ENCODE measurements at regions not wholly inside any gene's neighbourhood (a gene's known extent, or its start where the extent isn't known, plus 50 kb on each side); places are given as distances from the start of the nearest gene placed in this dataset.

DNA sequence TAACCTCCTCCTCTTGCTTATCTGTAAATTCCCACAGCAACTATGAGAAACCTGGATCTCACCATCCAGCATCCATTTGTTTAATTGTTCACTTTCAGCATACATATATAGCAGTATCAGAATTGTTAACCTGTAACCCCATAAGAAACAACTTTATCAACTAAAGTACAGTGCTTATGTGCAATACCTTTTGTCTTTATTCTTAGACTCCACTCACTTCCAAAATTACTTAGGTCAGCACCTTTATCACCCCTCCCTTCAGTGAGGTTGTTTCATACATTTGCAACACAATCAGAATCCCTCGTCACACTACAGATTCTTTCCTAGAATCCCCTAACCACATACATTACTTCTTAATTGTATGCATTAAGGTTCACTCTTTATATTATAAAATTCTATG lies 225.9 kb upstream of the NCKAP5 start:
- H3K79me1 ChIP-seq (ENCODE audit: insufficient read depth, low read depth, low read length, poor library complexity, severe bottlenecking), result no peaks in the 10 kb centered on the region
- no peak overlapping the region for H3K9ac ChIP-seq (ENCODE audit: extremely low read depth, insufficient read length, low read length)
- peaks cover 0 to 11% (median 2%) of the 10 kb centered on the region in 3 experiments; a peak in 2 of 7 replicates for H3K36me3 Mint-ChIP-seq (ENCODE audit: insufficient read depth in 1 of 3, low read depth in 3 of 3)
- peaks cover 12 to 17% of the 10 kb centered on the region in 2 experiments for H3K9me3 Mint-ChIP-seq
- no peaks in the 10 kb centered on the region for H3K79me2 ChIP-seq (ENCODE audit: insufficient read depth, low read length)
- no peaks in the 10 kb centered on the region for H3K9me3 ChIP-seq (ENCODE audit: control insufficient read depth, low read depth, low read length)
- no peak overlapping the region for H2BK5ac ChIP-seq (ENCODE audit: insufficient read length, low read length)
- no peak overlapping the region for H3T11ph ChIP-seq (ENCODE audit: low read length)
- no peak overlapping the region for H3K4ac ChIP-seq (ENCODE audit: low read depth, low read length)
- H2BK12ac ChIP-seq (ENCODE audit: insufficient read length, low read depth, low read length), result no peak overlapping the region
- H3K56ac ChIP-seq (ENCODE audit: insufficient read length, low read depth, low read length), result no peak overlapping the region
- no peak overlapping the region for H2BK15ac ChIP-seq (ENCODE audit: low read depth, low read length)
- no peak overlapping the region for H2BK120ac ChIP-seq (ENCODE audit: low read depth, low read length, poor library complexity, severe bottlenecking)
- no peak overlapping the region for H3K14ac ChIP-seq (ENCODE audit: insufficient read depth, low read length)
- DNase-seq, result no peak
- H4K20me1 ChIP-seq (ENCODE audit: control insufficient read depth, insufficient read depth, insufficient read length), result no peaks in the 10 kb centered on the region
- TF ChIP-seq, protein P1, sequence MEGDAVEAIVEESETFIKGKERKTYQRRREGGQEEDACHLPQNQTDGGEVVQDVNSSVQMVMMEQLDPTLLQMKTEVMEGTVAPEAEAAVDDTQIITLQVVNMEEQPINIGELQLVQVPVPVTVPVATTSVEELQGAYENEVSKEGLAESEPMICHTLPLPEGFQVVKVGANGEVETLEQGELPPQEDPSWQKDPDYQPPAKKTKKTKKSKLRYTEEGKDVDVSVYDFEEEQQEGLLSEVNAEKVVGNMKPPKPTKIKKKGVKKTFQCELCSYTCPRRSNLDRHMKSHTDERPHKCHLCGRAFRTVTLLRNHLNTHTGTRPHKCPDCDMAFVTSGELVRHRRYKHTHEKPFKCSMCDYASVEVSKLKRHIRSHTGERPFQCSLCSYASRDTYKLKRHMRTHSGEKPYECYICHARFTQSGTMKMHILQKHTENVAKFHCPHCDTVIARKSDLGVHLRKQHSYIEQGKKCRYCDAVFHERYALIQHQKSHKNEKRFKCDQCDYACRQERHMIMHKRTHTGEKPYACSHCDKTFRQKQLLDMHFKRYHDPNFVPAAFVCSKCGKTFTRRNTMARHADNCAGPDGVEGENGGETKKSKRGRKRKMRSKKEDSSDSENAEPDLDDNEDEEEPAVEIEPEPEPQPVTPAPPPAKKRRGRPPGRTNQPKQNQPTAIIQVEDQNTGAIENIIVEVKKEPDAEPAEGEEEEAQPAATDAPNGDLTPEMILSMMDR (conservative IDR thresholded peaks at IDR 0.05), result no peak
- no peak overlapping the region for H3K4me2 ChIP-seq (ENCODE audit: insufficient read depth, insufficient read length, low read length)
- no peak overlapping the region for H4K8ac ChIP-seq (replicated peaks; ENCODE audit: insufficient read length, low read depth, low read length)
- no peaks in the 10 kb centered on the region; the same call in 1 of the 2 replicates for H3K4me1 ChIP-seq (ENCODE audit: insufficient read depth, low read length)
- no peak overlapping the region for H4K5ac ChIP-seq (ENCODE audit: insufficient read length, low read depth, low read length)
- H2AFZ ChIP-seq (ENCODE audit: low read length), result no peak overlapping the region
- H3K4me3 Mint-ChIP-seq, result no peak overlapping the region
- H3K27ac Mint-ChIP-seq, result no peak overlapping the region
- H3K23ac ChIP-seq (ENCODE audit: insufficient read length, low read depth, low read length), result no peak overlapping the region
- H2AK5ac ChIP-seq (ENCODE audit: insufficient read length, low read length), result no peak overlapping the region
- no peaks in the 10 kb centered on the region for H3K23me2 ChIP-seq (ENCODE audit: insufficient read length, low read depth, low read length, poor library complexity, severe bottlenecking)
- no peaks in the 10 kb centered on the region for H3K27me3 ChIP-seq (ENCODE audit: insufficient read depth, low read length)
- no peak overlapping the region for H4K91ac ChIP-seq (ENCODE audit: insufficient read length, low read depth, low read length)
- WGBS (ENCODE audit: extremely low coverage, insufficient read length, low lambda C conversion rate), result 100% methylated on average over 1 of the region's 1 CpG
- no peak overlapping the region for H3K27ac ChIP-seq (ENCODE audit: insufficient read length, low read depth, low read length)
- no peaks in the 10 kb centered on the region; the same call in 1 of the 2 replicates for H3K27me3 Mint-ChIP-seq (ENCODE audit: low read depth)
- H2BK20ac ChIP-seq (ENCODE audit: low read depth, low read length, poor library complexity, severe bottlenecking), result no peak overlapping the region
- H3K4me1 Mint-ChIP-seq, result peaks cover 6 to 8% of the 10 kb centered on the region in 2 experiments
- H3K18ac ChIP-seq (ENCODE audit: insufficient read length, low read depth, low read length), result no peak overlapping the region
